PC-3 (cell line): ENCODE measurements at regions not wholly inside any gene's neighbourhood (a gene's known extent, or its start where the extent isn't known, plus 50 kb on each side); places are given as distances from the start of the nearest gene placed in this dataset.

ENCODE experiments used
- CTCF ChIP-seq: fragments of 300-600 bp; sonication (generic); conservative IDR thresholded peaks from 2 replicates; pipeline ENCODE4 v1.5.1; 2017; ENCODE audit warnings: antibody characterized with exemption, low read depth, mild to moderate bottlenecking, low read length
- EZH2 ChIP-seq: fragments of 300-600 bp; sonication (generic); IDR thresholded peaks from one replicate; pipeline ENCODE4 v1.6.1; 2017; ENCODE audit warnings: antibody characterized with exemption, mild to moderate bottlenecking, low read length; ENCODE audit not compliant: unreplicated experiment
- EZH2phosphoT487 ChIP-seq: fragments of 300-600 bp; sonication (generic); IDR thresholded peaks from 2 replicates; pipeline ENCODE4 v1.6.1; 2018; ENCODE audit warnings: mild to moderate bottlenecking, antibody characterized with exemption, low read length, borderline replicate concordance

GRCh38 chr10:33483124-33483815, 148.8 kb upstream of the NRP1 start:
- no peak for TF ChIP-seq CTCF
- TF ChIP-seq EZH2: no peak
- no peak for TF ChIP-seq EZH2phosphoT487
